Upper lobe of left lung (tissue), 4 donors: ENCODE measurements at regions not wholly inside any gene's neighbourhood (a gene's known extent, or its start where the extent isn't known, plus 50 kb on each side); places are given as distances from the start of the nearest gene placed in this dataset.
"Not testable (repeated sequence)": the region's sequence is repeated elsewhere in the genome, so short reads cannot be mapped to it uniquely, and the experiment has no call there.

ENCODE experiments used
- EP300 ChIP-seq, 4 donors: sonication (generic); formaldehyde crosslinking; IDR thresholded peaks; one replicate each; pipeline ENCODE4 v1.5.1; 2017; ENCODE audit warnings: antibody characterized with exemption in 4 of 4, control low read depth in 2 of 4
- POLR2AphosphoS5 ChIP-seq, 2 donors: sonication (generic); formaldehyde crosslinking; IDR thresholded peaks; one replicate each; pipeline ENCODE4 v1.5.1; 2017; ENCODE audit warnings: antibody characterized with exemption in 2 of 2

DNA sequence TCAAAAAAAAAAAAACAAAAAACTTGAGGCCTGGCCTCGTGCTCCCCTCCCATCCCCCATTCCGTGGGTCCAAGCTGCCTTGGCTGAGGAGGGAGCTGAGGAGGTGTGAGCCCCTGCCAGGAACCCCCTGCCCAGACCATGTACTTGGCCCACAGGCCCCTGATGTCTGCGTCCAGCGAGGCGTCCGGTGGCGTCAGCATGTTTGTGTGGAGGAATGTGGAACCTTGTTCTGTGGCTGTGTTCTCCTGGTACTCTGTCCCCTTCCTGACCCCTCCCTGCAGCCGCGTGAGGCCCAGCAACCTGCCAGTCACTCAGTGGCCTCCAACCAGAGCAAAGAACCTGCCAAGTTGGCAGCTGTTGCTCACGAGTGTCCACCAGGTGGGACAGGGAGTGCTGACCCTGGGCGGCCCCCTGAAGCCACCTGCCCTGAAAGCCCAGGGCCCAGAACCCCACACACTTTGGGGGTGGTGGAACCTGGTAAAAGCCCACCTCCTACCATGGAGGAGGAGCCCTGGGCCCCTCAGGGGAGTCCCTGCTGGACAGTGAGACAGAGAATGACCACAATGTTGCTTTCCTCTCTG lies 125.8 kb downstream of the SEPTIN14 start:
- not testable (repeated sequence) for TF ChIP-seq EP300, POLR2AphosphoS5 (IDR thresholded peaks at IDR 0.05)
